Sigmoid colon (tissue), 4 donors: ENCODE measurements at regions not wholly inside any gene's neighbourhood (a gene's known extent, or its start where the extent isn't known, plus 50 kb on each side); places are given as distances from the start of the nearest gene placed in this dataset.

Source experiments
- EP300 ChIP-seq, 4 donors: sonication (generic); formaldehyde crosslinking; IDR thresholded peaks; one replicate each; pipeline ENCODE4 v1.6.1; 2017; ENCODE audit warnings: antibody characterized with exemption in 4 of 4
- POLR2A ChIP-seq, 2 donors: fragments of 450-650 bp; IDR thresholded peaks; one replicate each; pipeline ENCODE4 v1.6.1; 2016; ENCODE audit warnings: antibody characterized with exemption in 2 of 2, mild to moderate bottlenecking in 2 of 2, moderate library complexity in 2 of 2
- POLR2AphosphoS5 ChIP-seq, 4 donors: sonication (generic); formaldehyde crosslinking; IDR thresholded peaks; one replicate each; pipeline ENCODE4 v1.6.1; 2017; ENCODE audit warnings: antibody characterized with exemption in 4 of 4
- TF ChIP-seq, protein P1 (sequence below), 4 experiments: fragments of 450-650 bp in 3 of 4; fragments of 200-600 bp in 1 of 4; IDR thresholded peaks; one replicate each; pipeline ENCODE4 v1.5.1; 2016 to 2019; ENCODE audit warnings: antibody characterized with exemption in 4 of 4, mild to moderate bottlenecking in 3 of 4, moderate library complexity in 2 of 4

DNA sequence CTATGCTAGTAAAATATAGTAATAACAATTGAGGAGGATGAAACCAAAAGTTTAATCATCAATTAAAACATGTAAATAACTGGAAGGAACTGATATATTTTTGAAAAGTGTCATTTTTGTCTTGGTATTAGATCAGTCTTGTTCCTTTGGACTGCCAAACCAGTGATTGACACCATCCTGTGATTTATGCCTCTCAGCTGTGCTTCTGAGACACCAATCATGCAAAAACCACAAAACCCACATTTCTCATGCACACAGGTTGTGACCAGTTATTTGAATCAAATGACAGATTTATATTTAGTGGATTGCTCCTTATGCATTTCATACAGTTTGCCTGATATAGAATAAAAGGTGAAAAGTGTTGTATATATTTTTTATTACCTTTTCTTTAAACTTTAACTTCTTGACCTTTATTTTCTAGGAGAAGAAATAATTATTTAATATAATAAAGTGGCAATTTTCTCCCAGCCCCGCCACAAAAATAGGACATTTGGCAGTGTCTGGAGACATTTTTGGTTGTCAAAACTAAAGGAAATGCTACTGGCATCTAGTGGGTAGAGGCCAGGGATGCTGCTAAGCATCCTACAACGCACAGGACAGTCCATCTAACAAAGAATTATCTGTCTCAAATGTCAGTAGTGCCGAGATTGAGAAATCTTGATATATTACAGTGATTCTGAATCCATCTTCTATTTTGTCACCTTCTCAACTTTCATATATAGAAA lies 383.6 kb downstream of the BCKDHB start:
- TF ChIP-seq, protein P1, sequence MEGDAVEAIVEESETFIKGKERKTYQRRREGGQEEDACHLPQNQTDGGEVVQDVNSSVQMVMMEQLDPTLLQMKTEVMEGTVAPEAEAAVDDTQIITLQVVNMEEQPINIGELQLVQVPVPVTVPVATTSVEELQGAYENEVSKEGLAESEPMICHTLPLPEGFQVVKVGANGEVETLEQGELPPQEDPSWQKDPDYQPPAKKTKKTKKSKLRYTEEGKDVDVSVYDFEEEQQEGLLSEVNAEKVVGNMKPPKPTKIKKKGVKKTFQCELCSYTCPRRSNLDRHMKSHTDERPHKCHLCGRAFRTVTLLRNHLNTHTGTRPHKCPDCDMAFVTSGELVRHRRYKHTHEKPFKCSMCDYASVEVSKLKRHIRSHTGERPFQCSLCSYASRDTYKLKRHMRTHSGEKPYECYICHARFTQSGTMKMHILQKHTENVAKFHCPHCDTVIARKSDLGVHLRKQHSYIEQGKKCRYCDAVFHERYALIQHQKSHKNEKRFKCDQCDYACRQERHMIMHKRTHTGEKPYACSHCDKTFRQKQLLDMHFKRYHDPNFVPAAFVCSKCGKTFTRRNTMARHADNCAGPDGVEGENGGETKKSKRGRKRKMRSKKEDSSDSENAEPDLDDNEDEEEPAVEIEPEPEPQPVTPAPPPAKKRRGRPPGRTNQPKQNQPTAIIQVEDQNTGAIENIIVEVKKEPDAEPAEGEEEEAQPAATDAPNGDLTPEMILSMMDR (IDR thresholded peaks at IDR 0.05) = no peak
- TF ChIP-seq POLR2A (IDR thresholded peaks at IDR 0.05) (no peak), POLR2AphosphoS5 (IDR thresholded peaks at IDR 0.05) (no peak), EP300 (IDR thresholded peaks at IDR 0.05) (no peak)
